ENCODE measurements at regions not wholly inside any gene's neighbourhood (a gene's known extent, or its start where the extent isn't known, plus 50 kb on each side); places are given as distances from the start of the nearest gene placed in this dataset.
"Not testable (repeated sequence)": the region's sequence is repeated elsewhere in the genome, so short reads cannot be mapped to it uniquely, and the experiment has no call there.

GRCh38 chr22:49660794-49661781, 166.6 kb downstream of the BRD1 start:
- no peak for DNase-seq (ENCODE audit: low read depth in 4 of 4, low spot score in 2 of 4)

- no peak for DNase-seq (ENCODE audit: low read depth in 4 of 4, low spot score in 2 of 4)
These were observed 167.4 kb downstream of the BRD1 start for GRCh38 chr22:49660321-49660720.

- DNase-seq (ENCODE audit: low read depth in 4 of 4, low spot score in 2 of 4), result no peak
These were observed 167.8 kb downstream of the BRD1 start for GRCh38 chr22:49659924-49660315.

- DNase-seq (ENCODE audit: low read depth in 4 of 4, low spot score in 2 of 4), result no peak
These were observed 168.3 kb downstream of the BRD1 start for GRCh38 chr22:49659281-49659923.

GRCh38 chr22:49658902-49659280, 168.8 kb downstream of the BRD1 start:
- no peak for DNase-seq (ENCODE audit: low read depth in 4 of 4, low spot score in 2 of 4)

- DNase-seq (ENCODE audit: low read depth in 4 of 4, low spot score in 2 of 4), result no peak
These were observed 169.6 kb downstream of the BRD1 start for GRCh38 chr22:49657974-49658590.

GRCh38 chr22:49657275-49657973, 170.2 kb downstream of the BRD1 start:
- no peak for DNase-seq (ENCODE audit: low read depth in 4 of 4, low spot score in 2 of 4)

GRCh38 chr22:49656883-49657274, 170.8 kb downstream of the BRD1 start:
- not testable (repeated sequence) for DNase-seq (ENCODE audit: low read depth in 4 of 4, low spot score in 2 of 4)

- DNase-seq (ENCODE audit: low read depth in 4 of 4, low spot score in 2 of 4), result no peak
These were observed 171.3 kb downstream of the BRD1 start for GRCh38 chr22:49656291-49656851.

- no peak for DNase-seq (ENCODE audit: low read depth in 4 of 4, low spot score in 2 of 4)
These were observed 172.4 kb downstream of the BRD1 start for GRCh38 chr22:49655168-49655812.

GRCh38 chr22:49650336-49651241, 177.1 kb downstream of the BRD1 start:
- no peak for DNase-seq (ENCODE audit: low read depth in 4 of 4, low spot score in 2 of 4)

- no peak for DNase-seq (ENCODE audit: low read depth in 4 of 4, low spot score in 2 of 4)
These were observed 178.3 kb downstream of the BRD1 start for GRCh38 chr22:49649166-49650068.

GRCh38 chr22:49648053-49648452, 179.6 kb downstream of the BRD1 start:
- DNase-seq (ENCODE audit: low read depth in 4 of 4, low spot score in 2 of 4), result no peak

GRCh38 chr22:49647627-49648026, 180.0 kb downstream of the BRD1 start:
- no peak for DNase-seq (ENCODE audit: low read depth in 4 of 4, low spot score in 2 of 4)

GRCh38 chr22:49646876-49647275, 180.8 kb downstream of the BRD1 start:
- DNase-seq (ENCODE audit: low read depth in 4 of 4, low spot score in 2 of 4), result no peak

- DNase-seq (ENCODE audit: low read depth in 4 of 4, low spot score in 2 of 4), result no peak
These were observed 181.7 kb downstream of the BRD1 start for GRCh38 chr22:49645791-49646550.

GRCh38 chr22:49645257-49645656, 182.4 kb downstream of the BRD1 start:
- no peak for DNase-seq (ENCODE audit: low read depth in 4 of 4, low spot score in 2 of 4)

Measured in left renal cortex interstitium (tissue), 4 donors.